Mesendoderm (in vitro differentiated cells): ENCODE measurements at regions not wholly inside any gene's neighbourhood (a gene's known extent, or its start where the extent isn't known, plus 50 kb on each side); places are given as distances from the start of the nearest gene placed in this dataset.

Experiments
- DNase-seq: peaks from one replicate; pipeline ENCODE4 v3.0.0; 2013
- H2AK5ac ChIP-seq: 2 replicates; pipeline ENCODE4 v1.6.1; 2013; ENCODE audit warnings: low read length, inconsistent platforms
- H2BK120ac ChIP-seq: 2 replicates; pipeline ENCODE4 v1.6.1; 2013; ENCODE audit warnings: low read depth, mild to moderate bottlenecking, low read length, moderate library complexity, mixed read lengths
- H2BK15ac ChIP-seq: replicated peaks from 2 replicates; pipeline ENCODE4 v1.6.1; 2013; ENCODE audit warnings: low read depth, mild to moderate bottlenecking, moderate library complexity
- H2BK5ac ChIP-seq: 2 replicates; pipeline ENCODE4 v1.6.1; 2013; ENCODE audit warnings: low read length, inconsistent platforms
- H3K18ac ChIP-seq: 2 replicates; pipeline ENCODE4 v1.6.1; 2013; ENCODE audit warnings: mild to moderate bottlenecking, low read length, mixed read lengths
- H3K23ac ChIP-seq: one replicate; pipeline ENCODE4 v1.6.1; 2013; ENCODE audit warnings: low read length
- H3K27ac ChIP-seq: 2 replicates; pipeline ENCODE4 v1.5.1; 2013; ENCODE audit warnings: low read depth, mild to moderate bottlenecking, inconsistent platforms, low read length, moderate library complexity
- H3K27me3 ChIP-seq: 2 replicates; pipeline ENCODE4 v1.6.1; 2013; ENCODE audit warnings: low read length, control low read depth, mild to moderate bottlenecking, inconsistent platforms; ENCODE audit not compliant: insufficient read depth, poor library complexity
- H3K36me3 ChIP-seq: 2 replicates; pipeline ENCODE4 v1.6.1; 2013; ENCODE audit warnings: low read length, inconsistent platforms; ENCODE audit not compliant: control insufficient read depth, insufficient read depth
- H3K4ac ChIP-seq: one replicate; pipeline ENCODE4 v1.6.1; 2013; ENCODE audit warnings: low read depth, mild to moderate bottlenecking, low read length, moderate library complexity
- H3K4me1 ChIP-seq: 2 replicates; pipeline ENCODE4 v1.6.1; 2013; ENCODE audit warnings: low read depth, low read length, inconsistent platforms; ENCODE audit not compliant: control insufficient read depth
- H3K4me2 ChIP-seq: 2 replicates; pipeline ENCODE4 v1.6.1; 2013; ENCODE audit warnings: low read length
- H3K4me3 ChIP-seq: 2 replicates; pipeline ENCODE4 v1.5.1; 2013; ENCODE audit warnings: mild to moderate bottlenecking, low read length
- H3K56ac ChIP-seq: one replicate; pipeline ENCODE4 v1.6.1; 2013; ENCODE audit warnings: low read length
- H3K79me1 ChIP-seq: 2 replicates; pipeline ENCODE4 v1.6.1; 2013; ENCODE audit warnings: low read length, inconsistent platforms
- H3K79me2 ChIP-seq: 2 replicates; pipeline ENCODE4 v1.6.1; 2013; ENCODE audit warnings: mild to moderate bottlenecking, low read length; ENCODE audit not compliant: control insufficient read depth, insufficient read depth
- H3K9ac ChIP-seq: 2 replicates; pipeline ENCODE4 v1.6.1; 2013; ENCODE audit warnings: low read length, inconsistent platforms
- H4K5ac ChIP-seq: one replicate; pipeline ENCODE4 v1.6.1; 2013; ENCODE audit warnings: low read length
- H4K8ac ChIP-seq: one replicate; pipeline ENCODE4 v1.6.1; 2013; ENCODE audit warnings: low read depth, mild to moderate bottlenecking, control low read depth, low read length, moderate library complexity
- WGBS: extraction: QIAGEN DNeasy Blood & Tissue Kit; methylation state at CpG from one replicate; pipeline ENCODE4 v1.1.7; 2013; ENCODE audit warnings: low lambda C conversion rate, missing lambda C conversion rate; ENCODE audit not compliant: insufficient coverage; ENCODE audit errors: extremely low coverage; 5-methylcytosine and 5-hydroxymethylcytosine counted together

GRCh38 chr9:22992780-22993179 lies 546.2 kb downstream of the DMRTA1 start:
- Histone ChIP-seq H3K79me2 (no peaks in the 10 kb centered on the region), H3K27ac (no peak overlapping the region), H3K79me1 (no peaks in the 10 kb centered on the region), H3K9ac (no peak overlapping the region), H4K8ac (no peak overlapping the region), H3K4ac (no peak overlapping the region), H3K27me3 (no peaks in the 10 kb centered on the region), H2AK5ac (no peak overlapping the region), H3K23ac (no peak overlapping the region), H3K4me2 (no peak overlapping the region), H4K5ac (no peak overlapping the region), H2BK5ac (no peak overlapping the region), H3K4me1 (no peaks in the 10 kb centered on the region), H3K18ac (no peak overlapping the region), H3K36me3 (no peaks in the 10 kb centered on the region), H3K4me3 (no peak overlapping the region), H2BK15ac (no peak overlapping the region), H3K56ac (no peak overlapping the region), H2BK120ac (no peak overlapping the region)
- DNase-seq: no peak
- WGBS: no CpG with 5 or more reads among the region's 3 CpGs

GRCh38 chr9:22997923-22998322 lies 551.3 kb downstream of the DMRTA1 start:
- Histone ChIP-seq H3K27me3 (no peaks in the 10 kb centered on the region), H3K36me3 (no peaks in the 10 kb centered on the region), H3K4ac (no peak overlapping the region), H3K56ac (no peak overlapping the region), H3K4me1 (no peaks in the 10 kb centered on the region), H2BK120ac (no peak overlapping the region), H3K23ac (no peak overlapping the region), H3K27ac (no peak overlapping the region), H3K9ac (no peak overlapping the region), H3K18ac (no peak overlapping the region), H3K4me2 (no peak overlapping the region), H3K4me3 (no peak overlapping the region), H4K8ac (no peak overlapping the region), H3K79me2 (no peaks in the 10 kb centered on the region), H2BK5ac (no peak overlapping the region), H2AK5ac (no peak overlapping the region), H4K5ac (no peak overlapping the region), H2BK15ac (no peak overlapping the region), H3K79me1 (no peaks in the 10 kb centered on the region)
- no CpG with 5 or more reads among the region's 4 CpGs for whole genome bisulfite sequencing
- DNase-seq: no peak

- H3K27me3 ChIP-seq: no peaks in the 10 kb centered on the region
- H3K23ac ChIP-seq: no peak overlapping the region
- H4K5ac ChIP-seq: no peak overlapping the region
- no peak overlapping the region for H3K4ac ChIP-seq
- no peak overlapping the region for H3K4me2 ChIP-seq
- no peak overlapping the region for H3K4me3 ChIP-seq
- H3K36me3 ChIP-seq: no peaks in the 10 kb centered on the region
- H3K79me2 ChIP-seq: no peaks in the 10 kb centered on the region
- H3K27ac ChIP-seq: no peak overlapping the region
- H2BK5ac ChIP-seq: no peak overlapping the region
- H3K56ac ChIP-seq: no peak overlapping the region
- H3K79me1 ChIP-seq: no peaks in the 10 kb centered on the region
- no peaks in the 10 kb centered on the region for H3K4me1 ChIP-seq
- H2BK15ac ChIP-seq: no peak overlapping the region
- no peak overlapping the region for H3K9ac ChIP-seq
- H4K8ac ChIP-seq: no peak overlapping the region
- peak; percentile 19 for DNase-seq
- no peak overlapping the region for H2AK5ac ChIP-seq
- H3K18ac ChIP-seq: no peak overlapping the region
- no CpG with 5 or more reads among the region's 5 CpGs for WGBS
- H2BK120ac ChIP-seq: no peak overlapping the region
These were observed 558.5 kb downstream of the DMRTA1 start for GRCh38 chr9:23005156-23005555.

GRCh38 chr9:23006127-23006526 lies 559.5 kb downstream of the DMRTA1 start:
- no peak overlapping the region for H4K8ac ChIP-seq
- no peak overlapping the region for H2BK5ac ChIP-seq
- H3K4me2 ChIP-seq: no peak overlapping the region
- no peak overlapping the region for H3K9ac ChIP-seq
- no peak overlapping the region for H3K4ac ChIP-seq
- no peak for DNase-seq
- H3K79me2 ChIP-seq: no peaks in the 10 kb centered on the region
- no CpG with 5 or more reads among the region's 1 CpG for WGBS
- no peak overlapping the region for H3K23ac ChIP-seq
- H4K5ac ChIP-seq: no peak overlapping the region
- H3K27ac ChIP-seq: no peak overlapping the region
- H3K18ac ChIP-seq: no peak overlapping the region
- no peaks in the 10 kb centered on the region for H3K79me1 ChIP-seq
- H2BK15ac ChIP-seq: no peak overlapping the region
- no peak overlapping the region for H2AK5ac ChIP-seq
- no peak overlapping the region for H3K56ac ChIP-seq
- no peak overlapping the region for H2BK120ac ChIP-seq
- no peaks in the 10 kb centered on the region for H3K4me1 ChIP-seq
- no peaks in the 10 kb centered on the region for H3K27me3 ChIP-seq
- H3K4me3 ChIP-seq: no peak overlapping the region
- H3K36me3 ChIP-seq: no peaks in the 10 kb centered on the region

- Histone ChIP-seq H2AK5ac (no peak overlapping the region), H3K79me2 (no peaks in the 10 kb centered on the region), H3K4me2 (no peak overlapping the region), H3K27ac (no peak overlapping the region), H3K56ac (no peak overlapping the region), H3K23ac (no peak overlapping the region), H3K4me3 (no peak overlapping the region), H2BK5ac (no peak overlapping the region), H3K36me3 (no peaks in the 10 kb centered on the region), H3K18ac (no peak overlapping the region), H3K27me3 (no peaks in the 10 kb centered on the region), H3K4me1 (no peaks in the 10 kb centered on the region), H3K79me1 (no peaks in the 10 kb centered on the region), H2BK120ac (no peak overlapping the region), H3K4ac (no peak overlapping the region), H4K5ac (no peak overlapping the region), H2BK15ac (no peak overlapping the region), H4K8ac (no peak overlapping the region), H3K9ac (no peak overlapping the region)
- DNase-seq: no peak
- WGBS: no CpG with 5 or more reads among the region's 3 CpGs
These were observed 565.0 kb downstream of the DMRTA1 start for GRCh38 chr9:23011669-23012068.

GRCh38 chr9:23015557-23015956 lies 568.9 kb downstream of the DMRTA1 start:
- no peak overlapping the region for H2AK5ac ChIP-seq
- H3K36me3 ChIP-seq: no peaks in the 10 kb centered on the region
- H3K4ac ChIP-seq: no peak overlapping the region
- H3K27me3 ChIP-seq: no peaks in the 10 kb centered on the region
- no CpG with 5 or more reads among the region's 1 CpG for WGBS
- no peaks in the 10 kb centered on the region for H3K79me1 ChIP-seq
- no peak overlapping the region for H3K27ac ChIP-seq
- H3K56ac ChIP-seq: no peak overlapping the region
- H4K5ac ChIP-seq: no peak overlapping the region
- no peak overlapping the region for H3K9ac ChIP-seq
- H3K4me1 ChIP-seq: no peaks in the 10 kb centered on the region
- H2BK5ac ChIP-seq: no peak overlapping the region
- no peak overlapping the region for H3K23ac ChIP-seq
- H2BK120ac ChIP-seq: no peak overlapping the region
- no peak overlapping the region for H3K18ac ChIP-seq
- H4K8ac ChIP-seq: no peak overlapping the region
- H3K79me2 ChIP-seq: no peaks in the 10 kb centered on the region
- no peak overlapping the region for H3K4me3 ChIP-seq
- DNase-seq: no peak
- no peak overlapping the region for H2BK15ac ChIP-seq
- H3K4me2 ChIP-seq: no peak overlapping the region
